ENCODE measurements at regions not wholly inside any gene's neighbourhood (a gene's known extent, or its start where the extent isn't known, plus 50 kb on each side); places are given as distances from the start of the nearest gene placed in this dataset.

DNA sequence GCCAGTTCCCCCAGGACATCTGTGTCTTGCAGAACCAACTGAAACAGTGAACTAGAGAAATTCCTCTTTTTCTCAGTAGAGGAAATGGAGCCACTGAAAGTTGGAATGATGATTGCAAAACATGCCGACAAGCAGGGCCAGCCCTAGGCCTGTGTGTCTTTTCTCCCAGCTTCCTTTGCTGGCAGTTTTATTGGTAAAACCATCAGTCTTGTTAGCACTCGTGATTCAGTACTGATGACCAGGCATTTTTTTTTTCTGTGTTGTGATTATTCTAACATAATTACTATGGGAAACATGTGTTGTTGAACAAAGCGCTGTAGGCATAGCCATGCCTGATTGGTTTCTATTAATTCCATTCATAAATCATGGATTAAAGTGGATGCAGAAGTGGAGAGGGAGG is 620.7 kb downstream of the AACS start:
- DNase-seq (ENCODE audit: low read depth): no peak
- no peak overlapping the region for H3K4me3 ChIP-seq (ENCODE audit: low read depth, low read length)
- TF ChIP-seq, protein P1, sequence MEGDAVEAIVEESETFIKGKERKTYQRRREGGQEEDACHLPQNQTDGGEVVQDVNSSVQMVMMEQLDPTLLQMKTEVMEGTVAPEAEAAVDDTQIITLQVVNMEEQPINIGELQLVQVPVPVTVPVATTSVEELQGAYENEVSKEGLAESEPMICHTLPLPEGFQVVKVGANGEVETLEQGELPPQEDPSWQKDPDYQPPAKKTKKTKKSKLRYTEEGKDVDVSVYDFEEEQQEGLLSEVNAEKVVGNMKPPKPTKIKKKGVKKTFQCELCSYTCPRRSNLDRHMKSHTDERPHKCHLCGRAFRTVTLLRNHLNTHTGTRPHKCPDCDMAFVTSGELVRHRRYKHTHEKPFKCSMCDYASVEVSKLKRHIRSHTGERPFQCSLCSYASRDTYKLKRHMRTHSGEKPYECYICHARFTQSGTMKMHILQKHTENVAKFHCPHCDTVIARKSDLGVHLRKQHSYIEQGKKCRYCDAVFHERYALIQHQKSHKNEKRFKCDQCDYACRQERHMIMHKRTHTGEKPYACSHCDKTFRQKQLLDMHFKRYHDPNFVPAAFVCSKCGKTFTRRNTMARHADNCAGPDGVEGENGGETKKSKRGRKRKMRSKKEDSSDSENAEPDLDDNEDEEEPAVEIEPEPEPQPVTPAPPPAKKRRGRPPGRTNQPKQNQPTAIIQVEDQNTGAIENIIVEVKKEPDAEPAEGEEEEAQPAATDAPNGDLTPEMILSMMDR (IDR thresholded peaks at IDR 0.05; ENCODE audit: insufficient read depth, low read length): no peak

DNA sequence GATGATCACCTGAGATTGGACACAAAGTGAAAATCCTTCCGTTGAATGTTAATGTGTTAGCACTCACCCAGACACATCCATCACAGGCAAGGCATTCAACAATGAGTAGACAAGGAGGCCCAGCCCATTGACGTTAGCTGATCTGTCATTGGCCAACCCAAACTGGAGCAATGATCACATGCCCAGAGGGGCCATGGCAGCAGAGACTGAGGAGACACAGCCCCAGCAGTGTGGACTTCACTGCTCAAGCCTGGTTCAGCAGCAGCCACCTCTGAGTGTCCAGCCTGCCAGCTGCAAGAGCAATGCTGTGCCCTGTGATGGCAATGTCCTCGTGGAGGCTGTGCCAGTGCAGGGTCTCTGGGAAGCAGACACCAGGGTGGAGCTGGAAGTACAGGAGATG is 622.2 kb downstream of the AACS start:
- H3K4me3 ChIP-seq (ENCODE audit: low read depth, low read length): no peak overlapping the region
- TF ChIP-seq, protein P1 (IDR thresholded peaks at IDR 0.05; ENCODE audit: insufficient read depth, low read length): no peak
- DNase-seq (ENCODE audit: low read depth): no peak

DNA sequence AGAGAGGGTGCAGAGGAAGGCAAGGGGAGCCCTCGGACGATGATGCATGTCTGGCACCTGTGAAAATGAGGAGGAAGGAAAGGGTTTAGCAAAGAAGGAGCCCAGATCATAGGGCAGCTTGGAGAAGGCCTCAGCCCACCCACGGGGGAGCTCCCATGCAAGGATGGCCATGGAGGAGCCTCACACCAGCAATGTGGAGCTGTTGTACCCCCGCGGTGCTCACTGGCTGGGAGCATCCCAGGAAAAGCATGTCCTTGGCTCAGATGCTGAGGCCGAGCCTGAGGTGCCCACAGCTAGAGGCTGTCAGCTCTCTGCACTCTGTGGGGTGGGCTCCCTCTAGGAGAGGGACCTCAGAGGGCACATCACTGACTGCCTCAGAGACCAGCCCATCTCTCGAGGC is 622.6 kb downstream of the AACS start:
- H3K4me3 ChIP-seq (ENCODE audit: low read depth, low read length): no peak overlapping the region
- no peak for DNase-seq (ENCODE audit: low read depth)
- TF ChIP-seq, protein P1 (IDR thresholded peaks at IDR 0.05; ENCODE audit: insufficient read depth, low read length): no peak

DNA sequence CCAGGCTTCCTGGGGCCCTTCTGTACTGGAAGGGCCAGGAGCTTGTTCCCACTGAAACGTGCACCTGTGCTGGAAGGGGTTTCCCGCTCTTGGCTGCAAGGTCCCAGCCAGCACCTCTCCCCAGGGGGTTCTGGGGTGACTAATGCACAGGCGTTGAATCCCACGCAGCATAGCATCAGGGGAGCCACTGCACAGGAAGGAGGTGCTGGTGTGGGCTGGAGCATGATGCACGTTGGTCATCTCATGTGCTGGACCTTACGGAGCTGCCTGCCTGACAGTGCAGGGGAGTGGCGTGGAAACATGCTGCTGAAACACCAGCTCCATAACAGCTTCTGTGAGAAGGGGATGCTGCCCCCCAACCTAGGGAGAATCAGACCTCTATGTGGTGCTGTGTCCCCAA is 623.0 kb downstream of the AACS start:
- TF ChIP-seq, protein P1 (IDR thresholded peaks at IDR 0.05; ENCODE audit: insufficient read depth, low read length): no peak
- DNase-seq (ENCODE audit: low read depth): no peak
- H3K4me3 ChIP-seq (ENCODE audit: low read depth, low read length): no peak overlapping the region

DNA sequence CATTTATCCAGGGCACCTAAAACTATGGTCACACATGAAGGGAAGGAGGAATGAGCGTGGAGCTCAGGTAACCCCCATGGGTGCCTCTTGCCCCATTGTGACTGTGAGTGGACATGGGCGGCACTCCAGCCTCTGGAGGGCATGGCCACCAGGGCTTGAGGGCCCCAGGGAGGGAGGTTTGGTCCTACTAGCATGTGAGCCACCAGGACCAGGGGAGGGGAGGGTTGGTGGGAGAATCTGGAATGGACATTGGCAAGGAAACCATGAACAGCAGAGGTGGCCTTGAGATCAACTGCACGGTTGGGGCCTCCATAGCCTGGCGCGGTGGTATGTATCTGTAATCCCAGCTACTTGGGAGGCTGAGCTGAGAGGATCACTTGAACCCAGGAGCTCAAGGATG is 623.6 kb downstream of the AACS start:
- no peak for DNase-seq (ENCODE audit: low read depth)
- TF ChIP-seq, protein P1 (IDR thresholded peaks at IDR 0.05; ENCODE audit: insufficient read depth, low read length): no peak
- no peak overlapping the region for H3K4me3 ChIP-seq (ENCODE audit: low read depth, low read length)

DNA sequence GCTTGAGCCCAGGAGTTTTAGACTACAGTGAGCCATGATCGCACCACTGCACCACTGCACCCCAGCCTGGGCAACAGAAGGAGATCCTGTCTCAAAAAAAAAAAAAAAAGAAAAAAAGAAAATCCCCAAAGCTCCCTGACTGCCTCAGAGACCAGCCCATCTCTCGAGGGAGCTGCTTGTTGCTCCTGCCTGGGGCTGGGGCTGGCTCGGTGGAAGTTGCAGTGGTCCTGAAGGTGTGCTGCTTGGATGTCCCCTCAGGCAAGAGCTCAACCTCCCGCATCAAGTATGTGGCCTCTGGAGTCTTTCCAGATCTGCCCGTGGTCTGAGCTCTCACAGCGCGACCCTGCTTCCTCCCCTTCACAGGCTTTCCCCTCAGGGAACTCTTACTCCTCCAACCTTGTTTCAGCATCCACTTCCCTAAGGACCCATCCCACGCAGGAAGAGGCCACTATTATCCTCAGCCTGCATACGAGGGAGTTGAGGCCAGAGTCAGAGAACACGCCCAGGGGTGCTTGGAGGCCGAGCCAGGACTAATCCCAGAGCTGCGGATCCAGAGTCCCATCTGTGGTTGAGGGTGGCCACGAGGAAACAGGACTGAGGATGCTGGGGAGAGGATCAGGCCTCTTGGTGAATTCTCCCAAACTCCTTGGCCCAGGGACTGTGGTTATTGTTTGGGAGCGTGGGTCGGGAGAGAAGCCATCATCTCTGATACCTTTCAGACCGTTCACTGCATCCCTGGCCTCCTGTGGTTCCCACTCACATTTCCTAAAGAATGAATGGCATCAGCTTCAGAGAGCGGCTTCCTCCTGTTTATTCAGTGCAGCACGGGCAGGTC is 624.6 kb downstream of the AACS start:
- no peak overlapping the region for H3K4me3 ChIP-seq (ENCODE audit: low read depth, low read length)
- no peak for DNase-seq (ENCODE audit: low read depth)
- TF ChIP-seq, protein P1 (IDR thresholded peaks at IDR 0.05; ENCODE audit: insufficient read depth, low read length): no peak

DNA sequence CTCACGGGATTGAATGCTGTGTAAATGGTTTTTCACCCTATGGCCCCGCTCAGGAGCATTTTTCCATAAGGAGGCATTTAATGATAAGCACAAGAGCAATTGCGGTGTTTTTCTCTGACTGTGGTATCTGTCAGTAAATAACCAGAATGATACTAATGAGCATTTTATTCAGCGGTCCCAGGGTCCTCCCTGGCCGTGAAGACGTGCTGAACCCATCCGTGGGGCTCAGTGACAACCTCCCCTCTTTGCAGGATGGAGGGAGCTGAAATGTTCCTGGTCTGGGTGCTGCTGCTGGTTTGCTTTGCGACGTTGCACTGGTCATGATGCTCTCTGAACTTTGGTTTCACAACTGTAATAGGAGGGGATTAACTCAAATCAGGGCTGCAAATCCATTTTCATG is 625.6 kb downstream of the AACS start:
- no peak for DNase-seq (ENCODE audit: low read depth)
- TF ChIP-seq, protein P1 (IDR thresholded peaks at IDR 0.05; ENCODE audit: insufficient read depth, low read length): no peak
- no peak overlapping the region for H3K4me3 ChIP-seq (ENCODE audit: low read depth, low read length)

Data from fibroblast of the aortic adventitia (primary cell).